ENCODE measurements at regions not wholly inside any gene's neighbourhood (a gene's known extent, or its start where the extent isn't known, plus 50 kb on each side); places are given as distances from the start of the nearest gene placed in this dataset.
A peak's percentile ranks its signal among the peaks of the same experiment; 100 is the strongest.

DNA sequence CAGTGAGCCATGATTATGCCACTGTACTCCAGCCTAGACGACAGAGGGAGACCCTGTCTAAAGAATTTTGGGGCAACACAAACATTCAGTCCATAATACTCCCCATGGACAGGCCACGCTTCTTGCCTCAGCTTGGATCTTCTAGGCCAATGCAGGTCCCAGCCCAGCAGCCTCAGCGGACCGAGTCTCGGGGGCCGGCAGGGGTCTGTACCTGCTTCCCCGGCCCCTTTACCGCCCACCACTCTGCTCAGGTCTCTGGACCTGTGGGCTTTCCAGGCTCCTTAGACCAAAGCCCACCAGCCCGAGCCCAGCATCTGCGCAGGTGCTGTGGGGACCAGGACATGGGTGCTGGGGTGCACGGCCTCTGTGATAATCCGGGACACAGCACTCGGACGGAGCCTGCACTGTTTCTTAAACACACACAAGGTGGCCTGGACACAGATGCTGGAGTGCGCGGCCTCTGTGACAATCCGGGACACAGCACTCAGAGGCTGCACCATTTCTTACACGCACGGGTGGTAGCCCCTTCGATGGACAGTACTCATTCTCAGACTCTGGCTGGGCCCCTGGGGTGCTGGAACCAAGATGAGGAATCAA, 62.1 kb upstream of the GPC1 start:
- DNase-seq (ENCODE audit: low read depth, low spot score): no peak

DNA sequence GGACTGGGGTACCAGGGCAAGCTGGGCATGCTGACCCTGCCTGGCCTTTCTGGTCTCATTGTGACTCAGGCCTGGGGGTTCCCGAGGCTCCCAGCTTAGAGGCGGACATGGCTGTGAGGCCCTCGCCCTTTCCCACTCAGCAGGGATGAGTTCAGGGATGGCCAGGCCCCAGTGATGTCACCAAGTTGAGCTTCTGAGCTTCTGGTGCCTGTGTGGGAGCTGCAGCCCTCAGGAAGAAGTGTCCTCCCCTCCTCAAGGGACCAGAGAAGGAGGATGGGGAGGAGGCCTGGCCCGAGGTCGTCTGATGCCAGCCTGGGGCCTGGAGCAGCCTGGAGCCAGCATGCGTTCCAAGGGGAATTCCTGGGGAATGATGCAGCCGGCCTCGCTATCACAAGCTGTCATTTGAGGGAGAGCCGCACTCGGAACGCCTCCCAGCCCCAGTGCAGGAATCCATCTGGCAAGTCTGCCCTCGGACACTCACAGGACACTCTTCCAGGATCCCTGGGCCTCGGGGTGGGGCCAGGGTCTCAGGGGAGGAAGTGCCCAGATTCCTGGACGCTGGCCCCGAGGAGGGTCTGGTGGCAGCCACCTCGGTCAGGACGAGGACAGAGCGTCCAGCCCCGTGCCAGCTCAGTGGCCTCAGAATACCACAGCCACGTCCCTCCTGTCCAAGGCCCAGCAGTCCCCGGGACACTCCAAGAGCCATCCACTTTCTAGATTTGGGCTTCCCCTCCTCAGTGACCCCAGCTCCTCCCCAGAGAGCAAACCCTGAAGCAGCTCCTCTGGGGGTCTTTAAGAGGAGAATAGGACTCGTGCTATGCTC, 61.2 kb upstream of the GPC1 start:
- DNase-seq (ENCODE audit: low read depth, low spot score): peak; percentile 86

DNA sequence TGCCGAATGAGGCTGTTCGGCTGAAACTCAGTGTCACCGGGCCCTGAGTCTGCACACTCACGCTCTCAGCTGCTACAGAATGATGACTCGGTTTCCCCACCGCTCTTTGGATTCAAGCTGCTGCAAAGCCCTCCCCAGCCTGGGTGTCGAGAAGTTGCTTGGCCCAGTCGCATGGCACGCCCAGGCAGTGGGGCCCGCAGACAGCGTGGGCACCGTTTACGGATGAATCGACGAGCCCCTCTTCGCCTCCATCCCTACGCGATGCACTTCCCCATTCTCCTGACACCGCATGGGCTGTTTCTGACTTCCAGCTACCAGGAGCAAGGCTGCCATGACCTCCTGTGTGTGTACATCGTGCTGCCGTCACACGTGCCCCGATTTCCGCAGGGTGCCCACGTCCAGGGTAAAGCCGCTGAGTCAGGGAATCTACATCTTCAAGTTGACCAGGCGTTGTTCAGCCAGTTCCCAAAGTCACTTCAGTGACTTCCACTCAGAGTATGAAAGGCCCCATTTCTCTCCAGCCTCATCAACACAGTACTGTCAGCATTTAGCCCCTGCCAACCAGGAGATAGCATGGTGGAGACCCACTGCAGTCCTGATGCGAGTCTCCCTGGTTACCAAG, 60.3 kb upstream of the GPC1 start:
- DNase-seq (ENCODE audit: low read depth, low spot score): no peak

DNA sequence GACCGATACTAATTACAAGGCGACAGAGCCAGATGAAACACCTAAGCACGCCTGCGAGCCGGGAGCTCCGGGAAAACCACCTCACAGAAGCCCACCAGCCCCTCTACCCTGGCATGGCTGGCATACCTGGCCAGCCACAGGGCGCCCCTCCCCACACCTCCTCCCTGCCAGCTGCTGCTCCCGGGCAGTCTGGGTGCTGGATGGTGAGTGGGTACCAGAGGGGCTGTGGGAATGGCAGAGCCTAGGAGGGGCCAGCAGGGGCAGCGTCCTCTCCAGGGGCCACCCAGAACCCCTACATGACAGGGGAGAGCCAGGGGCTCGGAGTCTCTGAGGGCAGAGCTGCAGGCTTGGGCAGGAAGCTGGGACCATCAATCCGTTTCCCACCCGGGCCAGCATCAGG, 58.7 kb upstream of the GPC1 start:
- no peak for DNase-seq (ENCODE audit: low read depth, low spot score)

DNA sequence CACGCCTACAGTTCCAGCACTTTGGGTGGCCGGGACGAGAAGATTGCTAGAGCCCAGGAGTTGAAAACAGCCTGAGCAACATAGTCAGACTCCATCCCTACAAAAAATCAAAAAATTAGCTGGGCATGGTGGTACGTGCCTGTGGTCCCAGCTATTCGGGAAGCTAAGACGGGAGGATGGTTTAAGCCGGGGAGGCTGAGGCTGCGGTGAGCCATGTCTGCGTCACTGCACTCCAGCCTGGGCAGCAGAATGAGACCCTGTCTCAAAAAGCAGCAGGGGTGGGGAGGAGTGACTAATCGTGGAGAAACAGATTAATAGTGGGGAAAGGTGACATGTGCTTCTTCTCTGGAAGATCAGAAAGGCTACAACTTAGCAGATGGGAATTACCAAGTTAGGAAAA, 58.1 kb upstream of the GPC1 start:
- DNase-seq (ENCODE audit: low read depth, low spot score): no peak

DNA sequence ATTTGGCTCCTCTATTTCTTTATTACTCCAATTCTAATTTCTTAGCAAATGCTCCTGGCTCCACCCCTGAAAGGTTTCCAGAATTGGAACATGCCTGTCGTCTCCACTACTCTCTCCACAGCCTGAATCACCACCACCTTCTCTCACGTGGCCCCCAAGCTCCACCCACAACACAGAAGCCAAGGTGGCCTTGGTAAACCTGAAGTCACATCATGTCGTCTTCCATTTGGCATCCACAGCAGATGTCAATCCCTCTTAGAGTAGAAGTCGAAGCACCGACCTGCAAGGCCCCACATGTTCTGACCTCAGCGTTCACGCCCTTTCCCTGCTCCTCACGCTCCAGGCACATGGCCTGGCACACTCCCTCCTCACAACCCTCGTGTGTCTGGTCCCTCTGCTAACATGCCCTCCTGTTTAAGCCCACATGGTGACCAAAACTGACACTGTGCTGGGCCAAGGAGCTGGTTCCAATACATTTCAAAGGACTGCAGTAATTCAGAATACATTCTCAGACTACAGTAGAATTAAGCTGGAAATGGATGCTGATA, 56.3 kb upstream of the GPC1 start:
- no peak for DNase-seq (ENCODE audit: low read depth, low spot score)

DNA sequence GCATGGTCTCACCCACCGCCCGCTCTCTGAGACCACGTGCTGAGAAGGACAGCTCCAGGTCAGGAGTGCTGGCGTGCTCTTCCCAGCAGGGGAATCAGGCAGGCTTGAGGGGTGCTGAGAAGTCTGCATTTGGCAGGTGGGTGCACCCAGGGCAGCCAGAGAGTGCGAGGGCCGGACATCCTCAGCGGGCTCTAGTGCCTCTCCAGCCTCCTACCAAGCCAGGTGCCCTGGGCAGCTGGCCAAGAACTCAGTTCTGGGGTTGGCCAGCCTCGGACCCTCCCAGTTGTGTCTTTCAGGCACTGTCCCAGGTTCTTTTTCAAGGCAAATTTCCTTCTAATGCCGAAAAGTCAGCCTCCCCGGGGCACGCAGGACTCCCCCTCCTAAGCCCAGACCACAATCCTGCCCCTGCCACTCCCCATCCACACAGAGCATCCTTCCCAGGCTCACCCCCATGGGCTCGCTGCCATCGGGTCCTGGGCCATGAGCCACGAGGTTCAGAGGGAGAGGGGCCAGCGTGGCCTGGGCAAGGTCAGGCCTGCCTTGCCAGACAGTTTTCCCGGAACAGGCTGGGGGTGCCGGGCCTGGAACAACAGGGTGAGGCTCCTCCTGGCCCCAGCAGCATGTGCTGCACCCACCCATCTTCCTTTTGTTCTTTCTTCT, 52.2 kb upstream of the GPC1 start:
- no peak for DNase-seq (ENCODE audit: low read depth, low spot score)

DNA sequence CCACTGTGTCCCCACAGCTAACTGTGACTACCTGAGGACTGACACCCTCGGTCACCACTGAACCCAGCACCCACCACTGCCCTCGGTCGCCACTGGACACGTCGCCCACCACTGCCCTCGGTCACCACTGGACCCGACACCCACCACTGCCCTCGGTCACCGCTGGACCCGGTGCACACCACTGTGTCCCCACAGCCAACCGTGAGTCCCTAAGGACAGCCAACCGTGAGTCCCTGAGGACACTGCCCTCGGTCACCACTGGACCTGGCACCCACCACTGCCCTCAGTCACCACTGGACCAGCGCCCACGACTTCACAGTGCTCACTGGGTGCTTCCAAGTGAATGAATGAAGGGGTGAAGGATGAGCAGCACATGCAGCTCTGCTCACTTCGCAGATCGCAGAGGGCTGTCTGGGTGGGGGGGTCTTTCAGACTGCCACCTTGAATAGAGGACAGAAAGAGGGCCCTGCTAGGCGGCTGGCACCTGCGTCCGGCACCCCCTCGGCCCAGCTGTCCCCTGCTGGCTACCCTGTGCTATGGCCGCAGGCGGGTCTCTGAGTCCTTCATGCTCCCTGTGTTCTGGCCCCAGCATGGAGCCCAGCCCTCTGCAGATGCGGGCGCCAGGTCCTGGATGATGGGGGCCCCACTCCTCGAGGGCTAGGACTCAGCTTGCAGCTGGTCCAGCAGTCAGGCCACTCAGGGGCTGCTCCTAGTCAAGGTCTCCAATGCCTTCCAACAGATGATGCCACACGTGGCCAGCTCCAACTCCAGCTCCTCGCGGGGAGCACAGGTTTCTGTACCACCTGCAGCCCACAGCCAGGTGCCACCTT, 51.4 kb upstream of the GPC1 start:
- DNase-seq (ENCODE audit: low read depth, low spot score): no peak

DNA sequence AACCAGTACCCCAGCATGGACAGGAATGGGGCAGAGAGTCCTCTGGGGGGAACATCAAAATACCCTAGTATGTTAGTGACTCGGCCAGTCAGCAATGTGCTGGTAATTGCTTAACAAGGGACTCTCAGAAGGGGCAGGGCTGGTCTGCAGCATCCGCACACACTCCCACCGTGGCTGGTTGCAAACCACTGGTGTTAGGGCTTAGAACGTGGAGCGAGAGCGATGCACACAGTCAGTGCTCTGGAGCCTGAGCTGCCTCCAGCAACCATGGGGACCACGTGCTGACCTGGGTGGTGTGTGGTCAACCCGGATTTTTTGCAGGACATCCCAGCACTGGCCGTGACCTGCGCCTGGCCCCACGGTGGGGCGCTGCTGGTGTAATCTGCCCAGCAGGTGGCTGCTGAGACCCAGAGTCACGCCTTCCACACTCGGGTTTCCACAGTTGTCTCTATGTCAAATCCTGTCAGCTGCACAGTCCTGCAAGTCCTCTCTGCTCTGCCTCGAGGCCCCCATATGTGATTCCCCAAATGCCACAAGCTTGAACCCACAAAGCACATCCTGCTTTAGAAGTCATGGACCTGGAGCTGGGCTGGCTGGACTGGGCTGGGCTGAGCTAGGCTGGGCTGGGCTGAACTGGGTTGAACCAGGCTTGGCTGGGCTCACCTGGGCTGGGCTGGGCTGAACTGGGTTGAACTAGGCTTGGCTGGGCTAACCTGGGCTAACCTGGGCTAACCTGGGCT, 50.6 kb upstream of the GPC1 start:
- DNase-seq (ENCODE audit: low read depth, low spot score): no peak

DNA sequence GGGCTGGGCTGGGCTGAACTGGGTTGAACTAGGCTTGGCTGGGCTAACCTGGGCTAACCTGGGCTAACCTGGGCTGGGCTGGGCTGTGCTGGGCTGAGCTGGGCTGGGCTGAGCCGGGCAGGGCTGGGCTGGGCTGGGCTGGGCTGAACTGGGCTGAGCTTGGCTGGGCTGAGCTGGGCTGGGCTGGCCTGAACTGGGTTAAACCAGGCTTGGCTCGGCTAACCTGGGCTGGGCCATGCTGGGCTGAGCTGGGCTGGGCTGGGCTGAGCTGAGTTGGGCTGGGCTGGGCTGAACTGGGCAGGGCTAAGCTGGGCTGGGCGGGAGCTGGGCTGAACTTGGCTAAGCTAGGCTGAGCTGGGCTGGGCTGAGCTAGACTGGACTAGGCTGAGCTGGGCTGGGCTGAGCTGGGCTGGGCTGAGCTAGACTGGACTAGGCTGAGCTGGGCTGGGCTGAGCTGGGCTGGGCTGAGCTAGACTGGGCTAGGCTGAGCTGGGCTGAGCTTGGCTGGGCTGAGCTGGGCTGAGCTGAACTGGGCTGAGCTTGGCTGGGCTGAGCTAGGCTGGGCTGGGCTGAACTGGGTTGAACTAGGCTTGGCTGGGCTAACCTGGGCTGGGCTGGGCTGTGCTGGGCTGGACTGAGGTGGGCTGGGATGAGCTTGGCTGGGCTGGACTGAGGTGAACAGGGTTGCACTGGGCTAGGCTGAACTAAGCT, 49.9 kb upstream of the GPC1 start:
- peak; percentile 56 for DNase-seq (ENCODE audit: low read depth, low spot score)

Data from ELF-1 (cell line).